WTC11 (cell line): ENCODE measurements at regions not wholly inside any gene's neighbourhood (a gene's known extent, or its start where the extent isn't known, plus 50 kb on each side); places are given as distances from the start of the nearest gene placed in this dataset.

Experiments used
- AFF4 ChIP-seq: sonication (generic); formaldehyde crosslinking; IDR thresholded peaks from 2 replicates; pipeline ENCODE4 v1.8.1; 2023; ENCODE audit warnings: mild to moderate bottlenecking, missing genetic modification reagents, borderline replicate concordance
- ATF3 ChIP-seq: sonication (generic); formaldehyde crosslinking; conservative IDR thresholded peaks from 2 replicates; pipeline ENCODE4 v1.8.1; 2022; ENCODE audit warnings: mild to moderate bottlenecking, missing genetic modification reagents
- CTCF ChIP-seq: fragments of 200-600 bp; IDR thresholded peaks from 2 replicates; pipeline ENCODE4 v1.8.0; 2022; ENCODE audit warnings: antibody characterized with exemption
- EMX1 ChIP-seq: fragments of 250-450 bp; sonication (Bioruptor Pico); IDR thresholded peaks from 2 replicates; pipeline ENCODE4 v1.8.0; 2021; ENCODE audit warnings: mild to moderate bottlenecking
- ESRRA ChIP-seq: sonication (generic); formaldehyde crosslinking; IDR thresholded peaks from 2 replicates; pipeline ENCODE4 v1.8.1; 2022; ENCODE audit warnings: mild to moderate bottlenecking, missing genetic modification reagents, borderline replicate concordance
- MAX ChIP-seq: sonication (generic); formaldehyde crosslinking; IDR thresholded peaks from 2 replicates; pipeline ENCODE4 v1.8.0; 2022; ENCODE audit warnings: mild to moderate bottlenecking, missing genetic modification reagents
- USF1 ChIP-seq: sonication (generic); formaldehyde crosslinking; IDR thresholded peaks from 2 replicates; pipeline ENCODE4 v1.8.0; 2022; ENCODE audit warnings: mild to moderate bottlenecking, missing genetic modification reagents
- ZNF512 ChIP-seq: sonication (generic); formaldehyde crosslinking; IDR thresholded peaks from 2 replicates; pipeline ENCODE4 v1.8.1; 2022; ENCODE audit warnings: missing genetic modification reagents, borderline replicate concordance

GRCh38 chrX:5771441-5771840 lies 457.2 kb downstream of the NLGN4X start:
- TF ChIP-seq ZNF512 (CRISPR knock-in tag) (no peak), EMX1 (CRISPR knock-in tag) (no peak), USF1 (CRISPR knock-in tag) (no peak), CTCF (no peak), ESRRA (CRISPR knock-in tag) (no peak), ATF3 (CRISPR knock-in tag) (no peak), MAX (no peak), AFF4 (CRISPR knock-in tag) (no peak)
